ENCODE measurements at regions not wholly inside any gene's neighbourhood (a gene's known extent, or its start where the extent isn't known, plus 50 kb on each side); places are given as distances from the start of the nearest gene placed in this dataset.

DNA sequence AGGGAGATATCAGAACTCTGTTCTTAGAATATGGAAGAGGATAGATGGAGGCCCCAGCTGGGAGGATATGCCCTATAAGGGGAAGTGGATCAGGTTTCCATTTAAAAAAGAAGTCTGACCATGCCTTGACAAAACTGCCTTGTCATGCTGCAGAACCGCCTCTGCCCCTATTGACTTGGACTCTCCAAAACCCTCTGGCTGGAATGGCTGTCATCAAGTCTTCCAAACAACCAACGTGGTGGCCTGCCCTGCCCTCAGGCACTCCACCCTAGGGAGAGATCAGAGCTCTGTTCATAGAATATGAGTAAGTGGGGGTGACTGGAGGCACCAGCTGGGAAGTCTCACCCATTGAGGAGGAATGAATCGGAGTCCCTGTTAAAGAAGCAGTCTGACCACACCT lies 114.9 kb downstream of the VSIG4 start:
- TF ChIP-seq, protein P1, sequence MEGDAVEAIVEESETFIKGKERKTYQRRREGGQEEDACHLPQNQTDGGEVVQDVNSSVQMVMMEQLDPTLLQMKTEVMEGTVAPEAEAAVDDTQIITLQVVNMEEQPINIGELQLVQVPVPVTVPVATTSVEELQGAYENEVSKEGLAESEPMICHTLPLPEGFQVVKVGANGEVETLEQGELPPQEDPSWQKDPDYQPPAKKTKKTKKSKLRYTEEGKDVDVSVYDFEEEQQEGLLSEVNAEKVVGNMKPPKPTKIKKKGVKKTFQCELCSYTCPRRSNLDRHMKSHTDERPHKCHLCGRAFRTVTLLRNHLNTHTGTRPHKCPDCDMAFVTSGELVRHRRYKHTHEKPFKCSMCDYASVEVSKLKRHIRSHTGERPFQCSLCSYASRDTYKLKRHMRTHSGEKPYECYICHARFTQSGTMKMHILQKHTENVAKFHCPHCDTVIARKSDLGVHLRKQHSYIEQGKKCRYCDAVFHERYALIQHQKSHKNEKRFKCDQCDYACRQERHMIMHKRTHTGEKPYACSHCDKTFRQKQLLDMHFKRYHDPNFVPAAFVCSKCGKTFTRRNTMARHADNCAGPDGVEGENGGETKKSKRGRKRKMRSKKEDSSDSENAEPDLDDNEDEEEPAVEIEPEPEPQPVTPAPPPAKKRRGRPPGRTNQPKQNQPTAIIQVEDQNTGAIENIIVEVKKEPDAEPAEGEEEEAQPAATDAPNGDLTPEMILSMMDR (IDR thresholded peaks at IDR 0.05), result no peak
- no peak for TF ChIP-seq EZH2 (IDR thresholded peaks at IDR 0.05)

All from neural progenitor cell (in vitro differentiated cells).